Gastrocnemius medialis (tissue), 4 donors: ENCODE measurements at regions not wholly inside any gene's neighbourhood (a gene's known extent, or its start where the extent isn't known, plus 50 kb on each side); places are given as distances from the start of the nearest gene placed in this dataset.

ENCODE experiments used
- POLR2A ChIP-seq, 2 donors: fragments of 450-650 bp; IDR thresholded peaks; one replicate each; pipeline ENCODE4 v1.6.1; 2017; ENCODE audit warnings: antibody characterized with exemption in 2 of 2, mild to moderate bottlenecking in 2 of 2, moderate library complexity in 2 of 2
- TF ChIP-seq, protein P1 (sequence below), 5 experiments: fragments of 450-650 bp in 3 of 5; fragments of 200-600 bp in 2 of 5; sonication (generic) in 2 of 5; IDR thresholded peaks in 4 of 5; conservative IDR thresholded peaks in 1 of 5; 1 replicate in 4 of 5; 2 replicates in 1 of 5; pipeline ENCODE4 v1.5.1; 2016 to 2019; ENCODE audit warnings: antibody characterized with exemption in 5 of 5, mild to moderate bottlenecking in 3 of 5, moderate library complexity in 3 of 5

DNA sequence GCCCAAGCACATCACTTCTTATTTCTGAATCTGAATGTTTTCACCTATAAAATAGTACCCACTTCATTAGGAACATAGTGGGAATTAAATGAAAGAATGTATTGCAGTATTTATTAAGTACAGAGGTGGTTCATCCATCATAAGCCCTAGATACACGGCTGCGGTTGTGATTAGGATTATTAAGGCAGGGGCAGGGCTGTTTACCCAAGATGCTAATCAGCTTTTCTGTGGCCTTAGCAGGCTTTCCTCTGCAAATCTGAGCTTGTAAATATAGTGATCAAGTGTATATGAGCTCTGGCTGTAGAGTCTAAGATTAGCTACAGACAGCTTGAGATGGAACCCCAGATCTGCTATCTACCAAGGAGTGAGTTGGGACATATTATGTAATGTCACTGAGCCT lies 124.1 kb upstream of the ADRA1B start:
- TF ChIP-seq, protein P1, sequence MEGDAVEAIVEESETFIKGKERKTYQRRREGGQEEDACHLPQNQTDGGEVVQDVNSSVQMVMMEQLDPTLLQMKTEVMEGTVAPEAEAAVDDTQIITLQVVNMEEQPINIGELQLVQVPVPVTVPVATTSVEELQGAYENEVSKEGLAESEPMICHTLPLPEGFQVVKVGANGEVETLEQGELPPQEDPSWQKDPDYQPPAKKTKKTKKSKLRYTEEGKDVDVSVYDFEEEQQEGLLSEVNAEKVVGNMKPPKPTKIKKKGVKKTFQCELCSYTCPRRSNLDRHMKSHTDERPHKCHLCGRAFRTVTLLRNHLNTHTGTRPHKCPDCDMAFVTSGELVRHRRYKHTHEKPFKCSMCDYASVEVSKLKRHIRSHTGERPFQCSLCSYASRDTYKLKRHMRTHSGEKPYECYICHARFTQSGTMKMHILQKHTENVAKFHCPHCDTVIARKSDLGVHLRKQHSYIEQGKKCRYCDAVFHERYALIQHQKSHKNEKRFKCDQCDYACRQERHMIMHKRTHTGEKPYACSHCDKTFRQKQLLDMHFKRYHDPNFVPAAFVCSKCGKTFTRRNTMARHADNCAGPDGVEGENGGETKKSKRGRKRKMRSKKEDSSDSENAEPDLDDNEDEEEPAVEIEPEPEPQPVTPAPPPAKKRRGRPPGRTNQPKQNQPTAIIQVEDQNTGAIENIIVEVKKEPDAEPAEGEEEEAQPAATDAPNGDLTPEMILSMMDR (IDR thresholded peaks at IDR 0.05 in 4 of 5, conservative IDR thresholded peaks at IDR 0.05 in 1 of 5), result no peak
- TF ChIP-seq POLR2A (IDR thresholded peaks at IDR 0.05), result no peak
